Activated CD4-positive, alpha-beta T cell treated with anti-CD3 and anti-CD28 coated beads, Interleukin-2, amount 10 ng/mL, durations not matched to agents 24 days and 14 days (primary cell): ENCODE measurements at regions not wholly inside any gene's neighbourhood (a gene's known extent, or its start where the extent isn't known, plus 50 kb on each side); places are given as distances from the start of the nearest gene placed in this dataset.

Source experiments
- DNase-seq: peaks from one replicate; pipeline ENCODE4 v3.0.0; 2022
- H3K27ac Mint-ChIP-seq: one replicate; pipeline ENCODE4 v1.8.0; 2022; ENCODE audit warnings: mild to moderate bottlenecking, mixed read lengths
- H3K27me3 Mint-ChIP-seq: one replicate; pipeline ENCODE4 v1.8.0; 2022; ENCODE audit warnings: mixed read lengths
- H3K36me3 Mint-ChIP-seq: one replicate; pipeline ENCODE4 v1.8.0; 2022; ENCODE audit warnings: low read depth, mild to moderate bottlenecking, mixed read lengths
- H3K4me1 Mint-ChIP-seq: one replicate; pipeline ENCODE4 v1.8.0; 2021; ENCODE audit warnings: mixed read lengths
- H3K4me3 Mint-ChIP-seq: one replicate; pipeline ENCODE4 v1.8.0; 2022; ENCODE audit warnings: mild to moderate bottlenecking, moderate library complexity, mixed read lengths
- H3K9me3 Mint-ChIP-seq: one replicate; pipeline ENCODE4 v1.8.0; 2021; ENCODE audit warnings: mixed read lengths
- intact Hi-C: fragments of 100-400 bp; cut with micrococcal nuclease; formaldehyde crosslinking; loops from one replicate; pipeline ENCODE4 v1.15.1; 2023

GRCh38 chr7:38120076-38120475 is 58.0 kb upstream of the STARD3NL start:
- intact Hi-C loops: no loop called here
- no peak for DNase-seq
- Mint-ChIP-seq H3K4me1 (no peaks in the 10 kb centered on the region), H3K27ac (no peak overlapping the region), H3K27me3 (peaks cover 38% of the 10 kb centered on the region), H3K4me3 (no peak overlapping the region), H3K36me3 (no peaks in the 10 kb centered on the region), H3K9me3 (no peaks in the 10 kb centered on the region)

GRCh38 chr7:38122501-38122900 is 55.5 kb upstream of the STARD3NL start:
- no peak overlapping the region for H3K27ac Mint-ChIP-seq
- H3K36me3 Mint-ChIP-seq: no peaks in the 10 kb centered on the region
- DNase-seq: no peak
- intact Hi-C loops: no loop called here
- H3K4me1 Mint-ChIP-seq: no peaks in the 10 kb centered on the region
- no peak overlapping the region for H3K4me3 Mint-ChIP-seq
- H3K27me3 Mint-ChIP-seq: peaks cover 23% of the 10 kb centered on the region
- H3K9me3 Mint-ChIP-seq: no peaks in the 10 kb centered on the region

- intact Hi-C loops: no loop called here
- no peak overlapping the region for H3K27ac Mint-ChIP-seq
- no peaks in the 10 kb centered on the region for H3K9me3 Mint-ChIP-seq
- no peak overlapping the region for H3K4me3 Mint-ChIP-seq
- no peak for DNase-seq
- H3K36me3 Mint-ChIP-seq: no peaks in the 10 kb centered on the region
- H3K27me3 Mint-ChIP-seq: peaks cover 18% of the 10 kb centered on the region
- no peaks in the 10 kb centered on the region for H3K4me1 Mint-ChIP-seq
Observed at GRCh38 chr7:38123494-38123893, 54.6 kb upstream of the STARD3NL start.

GRCh38 chr7:38127216-38128207 is 50.5 kb upstream of the STARD3NL start:
- peaks cover 4% of the 10 kb centered on the region for H3K27me3 Mint-ChIP-seq
- no peak for DNase-seq
- intact Hi-C loops: loop anchor here (5.0 kb wide), 1 partner anchor 50 kb away; the partner anchor contains the start of gene STARD3NL
- H3K9me3 Mint-ChIP-seq: no peaks in the 10 kb centered on the region
- no peak overlapping the region for H3K4me3 Mint-ChIP-seq
- H3K4me1 Mint-ChIP-seq: no peaks in the 10 kb centered on the region
- no peaks in the 10 kb centered on the region for H3K36me3 Mint-ChIP-seq
- H3K27ac Mint-ChIP-seq: no peak overlapping the region
